ENCODE measurements at regions not wholly inside any gene's neighbourhood (a gene's known extent, or its start where the extent isn't known, plus 50 kb on each side); places are given as distances from the start of the nearest gene placed in this dataset.

DNA sequence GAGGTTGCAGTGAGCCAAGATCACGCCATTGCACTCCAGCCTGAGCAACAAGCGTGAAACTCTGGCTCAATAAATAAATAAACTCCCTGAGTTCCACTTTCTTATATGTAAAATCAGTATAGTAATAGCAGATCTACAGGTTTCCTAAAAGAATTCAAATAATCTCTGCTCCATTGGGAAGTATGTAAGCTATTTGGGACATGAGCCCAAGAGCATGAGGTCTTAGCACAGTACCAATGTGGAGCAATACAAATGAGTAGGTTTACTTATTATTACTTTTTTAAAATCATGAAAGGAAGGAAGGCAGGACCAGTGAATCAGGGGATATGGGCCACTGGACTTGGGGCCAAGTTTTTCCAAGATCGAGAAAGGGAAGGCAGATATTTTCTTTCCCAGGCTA lies 216.9 kb upstream of the DIO2 start:
- Mint-ChIP-seq H3K27me3 (ENCODE audit: unreplicated experiment) (no peaks in the 10 kb centered on the region), H3K36me3 (ENCODE audit: low read depth, unreplicated experiment) (no peaks in the 10 kb centered on the region), H3K4me1 (ENCODE audit: unreplicated experiment) (no peaks in the 10 kb centered on the region), H3K27ac (ENCODE audit: unreplicated experiment) (no peak overlapping the region), H3K9me3 (ENCODE audit: unreplicated experiment) (no peaks in the 10 kb centered on the region), H3K4me3 (ENCODE audit: unreplicated experiment) (no peak overlapping the region)
- DNase-seq (ENCODE audit: low spot score) = no peak
- TF ChIP-seq, protein P1, sequence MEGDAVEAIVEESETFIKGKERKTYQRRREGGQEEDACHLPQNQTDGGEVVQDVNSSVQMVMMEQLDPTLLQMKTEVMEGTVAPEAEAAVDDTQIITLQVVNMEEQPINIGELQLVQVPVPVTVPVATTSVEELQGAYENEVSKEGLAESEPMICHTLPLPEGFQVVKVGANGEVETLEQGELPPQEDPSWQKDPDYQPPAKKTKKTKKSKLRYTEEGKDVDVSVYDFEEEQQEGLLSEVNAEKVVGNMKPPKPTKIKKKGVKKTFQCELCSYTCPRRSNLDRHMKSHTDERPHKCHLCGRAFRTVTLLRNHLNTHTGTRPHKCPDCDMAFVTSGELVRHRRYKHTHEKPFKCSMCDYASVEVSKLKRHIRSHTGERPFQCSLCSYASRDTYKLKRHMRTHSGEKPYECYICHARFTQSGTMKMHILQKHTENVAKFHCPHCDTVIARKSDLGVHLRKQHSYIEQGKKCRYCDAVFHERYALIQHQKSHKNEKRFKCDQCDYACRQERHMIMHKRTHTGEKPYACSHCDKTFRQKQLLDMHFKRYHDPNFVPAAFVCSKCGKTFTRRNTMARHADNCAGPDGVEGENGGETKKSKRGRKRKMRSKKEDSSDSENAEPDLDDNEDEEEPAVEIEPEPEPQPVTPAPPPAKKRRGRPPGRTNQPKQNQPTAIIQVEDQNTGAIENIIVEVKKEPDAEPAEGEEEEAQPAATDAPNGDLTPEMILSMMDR (IDR thresholded peaks at IDR 0.05; ENCODE audit: unreplicated experiment) = no peak

DNA sequence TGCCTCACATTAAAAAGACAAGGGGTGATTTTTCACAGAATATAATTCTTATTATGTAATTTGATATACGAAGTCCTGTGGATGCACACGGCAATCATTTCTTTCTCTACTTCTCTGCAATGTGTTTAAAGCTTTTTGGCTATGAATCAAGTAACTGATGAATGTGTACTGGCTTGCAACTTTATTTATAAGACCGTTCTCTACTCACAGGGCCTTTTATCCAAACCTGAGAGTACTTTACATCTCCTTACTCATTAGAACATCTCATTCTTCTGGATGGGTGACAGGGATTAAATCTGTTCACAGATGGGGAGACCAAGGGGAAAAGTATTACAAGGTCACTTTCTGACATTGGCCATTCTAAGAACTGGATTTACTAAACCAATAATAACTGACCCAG lies 215.8 kb upstream of the DIO2 start:
- TF ChIP-seq, protein P1 (IDR thresholded peaks at IDR 0.05; ENCODE audit: unreplicated experiment) = no peak
- no peaks in the 10 kb centered on the region for H3K4me1 Mint-ChIP-seq (ENCODE audit: unreplicated experiment)
- no peak for DNase-seq (ENCODE audit: low spot score)
- no peak overlapping the region for H3K27ac Mint-ChIP-seq (ENCODE audit: unreplicated experiment)
- H3K4me3 Mint-ChIP-seq (ENCODE audit: unreplicated experiment) = no peak overlapping the region
- no peaks in the 10 kb centered on the region for H3K27me3 Mint-ChIP-seq (ENCODE audit: unreplicated experiment)
- H3K36me3 Mint-ChIP-seq (ENCODE audit: low read depth, unreplicated experiment) = no peaks in the 10 kb centered on the region
- H3K9me3 Mint-ChIP-seq (ENCODE audit: unreplicated experiment) = no peaks in the 10 kb centered on the region

DNA sequence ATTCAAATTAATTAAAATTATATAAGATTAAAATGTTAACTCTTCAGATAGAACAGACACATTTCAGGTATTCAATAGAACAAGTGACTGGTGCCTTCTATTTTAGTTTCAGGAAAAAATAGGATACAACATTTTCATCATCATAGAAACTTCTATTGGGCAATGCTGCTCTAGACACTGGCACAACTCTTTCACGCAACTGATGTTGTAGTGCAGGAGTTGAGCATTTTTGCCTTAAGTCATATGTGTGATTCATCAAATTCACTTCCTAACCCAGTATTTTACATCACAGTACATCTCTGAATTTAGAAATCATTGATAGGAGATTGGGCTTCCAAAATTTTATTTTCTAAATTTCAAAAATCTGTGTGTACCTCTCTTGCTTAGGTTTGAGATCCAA lies 215.4 kb upstream of the DIO2 start:
- Mint-ChIP-seq H3K9me3 (ENCODE audit: unreplicated experiment) (no peaks in the 10 kb centered on the region), H3K4me1 (ENCODE audit: unreplicated experiment) (no peaks in the 10 kb centered on the region), H3K36me3 (ENCODE audit: low read depth, unreplicated experiment) (no peaks in the 10 kb centered on the region), H3K27ac (ENCODE audit: unreplicated experiment) (no peak overlapping the region), H3K4me3 (ENCODE audit: unreplicated experiment) (no peak overlapping the region), H3K27me3 (ENCODE audit: unreplicated experiment) (no peaks in the 10 kb centered on the region)
- DNase-seq (ENCODE audit: low spot score) = no peak
- TF ChIP-seq, protein P1 (IDR thresholded peaks at IDR 0.05; ENCODE audit: unreplicated experiment) = no peak

DNA sequence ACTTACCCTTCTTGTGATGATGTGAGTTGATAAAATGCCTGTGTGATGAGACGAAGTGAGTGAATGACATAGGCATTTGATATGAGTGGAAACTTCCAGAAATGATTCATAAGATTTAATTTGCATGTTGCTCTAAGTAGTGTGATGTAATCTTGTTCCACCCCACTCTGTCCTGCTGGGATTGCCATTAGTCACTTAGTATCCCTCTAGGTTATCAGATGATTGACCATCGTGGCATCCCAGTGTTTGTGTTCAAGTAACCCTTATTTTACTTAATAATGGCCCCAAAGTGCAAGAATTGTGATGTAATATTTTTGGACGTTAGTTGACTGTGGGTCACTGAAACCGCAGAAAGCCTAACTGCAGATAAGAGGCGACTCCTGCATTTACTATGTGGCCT lies 214.4 kb upstream of the DIO2 start:
- Mint-ChIP-seq H3K36me3 (ENCODE audit: low read depth, unreplicated experiment) (no peaks in the 10 kb centered on the region), H3K4me1 (ENCODE audit: unreplicated experiment) (no peaks in the 10 kb centered on the region), H3K27ac (ENCODE audit: unreplicated experiment) (no peak overlapping the region), H3K9me3 (ENCODE audit: unreplicated experiment) (no peaks in the 10 kb centered on the region), H3K4me3 (ENCODE audit: unreplicated experiment) (no peak overlapping the region), H3K27me3 (ENCODE audit: unreplicated experiment) (no peaks in the 10 kb centered on the region)
- TF ChIP-seq, protein P1 (IDR thresholded peaks at IDR 0.05; ENCODE audit: unreplicated experiment) = no peak
- no peak for DNase-seq (ENCODE audit: low spot score)

DNA sequence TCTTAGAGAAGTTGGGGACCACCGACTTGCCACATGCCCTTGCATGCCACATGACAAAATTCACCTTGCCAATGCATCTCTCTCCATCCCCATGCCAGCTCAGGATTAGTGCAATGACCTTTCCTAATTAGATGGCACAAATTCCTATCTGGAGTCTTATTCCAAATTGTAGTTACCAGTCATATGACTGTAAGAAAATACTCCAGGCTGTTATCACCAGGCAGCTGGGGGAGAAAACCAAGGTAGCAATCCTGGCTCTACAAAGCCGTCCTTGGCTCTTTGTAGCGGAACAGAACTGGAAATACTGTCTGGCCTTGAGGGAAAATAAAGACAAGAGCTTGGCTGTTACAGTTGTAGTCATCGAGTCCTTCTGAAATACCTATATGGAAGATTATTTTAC lies 208.5 kb upstream of the DIO2 start:
- Mint-ChIP-seq H3K4me3 (ENCODE audit: unreplicated experiment) (no peak overlapping the region), H3K36me3 (ENCODE audit: low read depth, unreplicated experiment) (no peaks in the 10 kb centered on the region), H3K9me3 (ENCODE audit: unreplicated experiment) (no peaks in the 10 kb centered on the region), H3K4me1 (ENCODE audit: unreplicated experiment) (no peaks in the 10 kb centered on the region), H3K27ac (ENCODE audit: unreplicated experiment) (no peak overlapping the region), H3K27me3 (ENCODE audit: unreplicated experiment) (no peaks in the 10 kb centered on the region)
- no peak for DNase-seq (ENCODE audit: low spot score)
- TF ChIP-seq, protein P1 (IDR thresholded peaks at IDR 0.05; ENCODE audit: unreplicated experiment) = no peak

Data from endothelial cell (in vitro differentiated cells).